ENCODE measurements at regions not wholly inside any gene's neighbourhood (a gene's known extent, or its start where the extent isn't known, plus 50 kb on each side); places are given as distances from the start of the nearest gene placed in this dataset.

GRCh38 chr3:17965331-17965730 is 222.9 kb upstream of the TBC1D5 start:
- Mint-ChIP-seq H3K4me3 (no peak overlapping the region), H3K9me3 (peaks cover 0 to 2% (median 0%) of the 10 kb centered on the region in 7 donors), H3K27ac (peak overlapping the region in 2 of 6 donors; percentile 6 to 96), H3K27me3 (no peaks in the 10 kb centered on the region), H3K4me1 (no peaks in the 10 kb centered on the region), H3K36me3 (no peaks in the 10 kb centered on the region)
- ATAC-seq (ENCODE audit: low read depth in 2 of 2): no peak
- no peak for DNase-seq

DNA sequence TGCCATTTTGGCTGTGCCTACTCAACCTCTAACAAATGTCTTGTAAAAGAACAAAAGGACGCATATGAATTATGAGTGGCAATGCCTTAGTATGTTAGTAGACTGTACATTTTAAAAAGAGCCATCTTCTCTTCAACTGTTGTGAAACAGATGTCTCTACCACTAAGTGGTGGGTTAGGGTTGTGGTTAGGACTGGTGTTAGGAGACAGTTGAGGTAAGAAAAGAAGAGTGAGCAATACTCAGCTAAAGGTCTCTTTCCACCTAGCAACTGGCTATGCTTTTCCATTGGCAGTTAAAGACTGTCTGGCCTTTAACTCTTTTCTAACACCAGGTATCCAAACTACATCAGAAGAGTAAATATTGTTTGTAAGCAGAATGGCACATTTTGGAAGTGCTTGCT is 221.7 kb upstream of the TBC1D5 start:
- ATAC-seq (ENCODE audit: low read depth in 2 of 2): no peak
- no peak for DNase-seq
- H3K27me3 Mint-ChIP-seq: no peaks in the 10 kb centered on the region

DNA sequence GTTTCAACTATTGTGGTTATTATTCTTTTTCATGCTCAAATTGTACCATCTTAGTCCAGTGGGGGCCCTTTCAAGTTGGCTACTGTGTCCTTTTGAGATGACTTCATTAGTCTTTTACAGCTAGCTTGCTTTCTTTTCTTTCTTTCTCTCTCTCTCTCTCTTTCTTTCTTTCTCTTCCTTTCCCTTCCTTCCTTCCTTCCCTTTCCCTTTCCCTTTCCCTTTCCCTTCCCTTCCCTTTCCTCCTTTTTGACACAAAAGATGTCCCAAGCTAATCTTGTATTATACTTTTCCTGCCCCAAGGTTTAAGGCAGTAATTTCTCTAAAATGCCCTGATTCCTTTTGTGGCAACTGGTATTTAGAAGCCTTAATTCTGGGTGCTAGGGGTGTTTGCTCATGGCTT is 213.0 kb upstream of the TBC1D5 start:
- H3K9me3 Mint-ChIP-seq: peaks cover 11 to 35% (median 24%) of the 10 kb centered on the region in 7 donors
- DNase-seq: no peak
- ATAC-seq (ENCODE audit: low read depth in 2 of 2): no peak
- H3K4me1 Mint-ChIP-seq: no peaks in the 10 kb centered on the region
- H3K36me3 Mint-ChIP-seq: peaks cover 3 to 15% of the 10 kb centered on the region in 2 donors
- no peak overlapping the region for H3K4me3 Mint-ChIP-seq
- H3K27ac Mint-ChIP-seq: no peak overlapping the region
- H3K27me3 Mint-ChIP-seq: no peaks in the 10 kb centered on the region

More for the DNA sequence above, 221.7 kb upstream of the TBC1D5 start:
- H3K4me1 Mint-ChIP-seq: no peaks in the 10 kb centered on the region
- H3K27ac Mint-ChIP-seq: no peak overlapping the region
- no peak overlapping the region for H3K4me3 Mint-ChIP-seq
- no peaks in the 10 kb centered on the region for H3K36me3 Mint-ChIP-seq
- H3K9me3 Mint-ChIP-seq: peaks cover 0 to 2% (median 0%) of the 10 kb centered on the region in 7 donors

DNA sequence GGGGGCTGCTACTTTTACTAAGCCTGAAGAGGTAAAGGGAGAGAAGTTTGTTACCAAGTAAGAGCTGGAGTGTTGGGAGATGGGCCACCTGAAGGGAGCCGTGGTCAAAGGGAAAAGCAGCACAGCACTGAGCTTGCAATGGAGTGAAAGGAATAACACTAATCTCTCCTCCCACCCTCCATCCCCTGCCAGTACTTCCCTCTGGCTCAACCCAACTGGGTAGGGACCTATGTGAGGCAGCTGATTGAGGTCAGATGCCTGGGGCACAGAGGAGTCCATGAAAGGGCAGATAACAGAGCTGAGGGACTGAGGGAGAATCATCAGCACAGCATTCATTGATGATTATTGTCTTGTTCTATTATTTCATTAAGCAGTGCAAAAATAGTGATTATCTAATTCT is 212.4 kb upstream of the TBC1D5 start:
- H3K4me1 Mint-ChIP-seq: no peaks in the 10 kb centered on the region
- no peak for DNase-seq
- H3K27ac Mint-ChIP-seq: no peak overlapping the region
- H3K4me3 Mint-ChIP-seq: no peak overlapping the region
- peaks cover 4 to 17% of the 10 kb centered on the region in 2 donors for H3K36me3 Mint-ChIP-seq
- no peaks in the 10 kb centered on the region for H3K27me3 Mint-ChIP-seq
- H3K9me3 Mint-ChIP-seq: peaks cover 12 to 39% (median 27%) of the 10 kb centered on the region in 7 donors
- ATAC-seq (ENCODE audit: low read depth in 2 of 2): no peak

DNA sequence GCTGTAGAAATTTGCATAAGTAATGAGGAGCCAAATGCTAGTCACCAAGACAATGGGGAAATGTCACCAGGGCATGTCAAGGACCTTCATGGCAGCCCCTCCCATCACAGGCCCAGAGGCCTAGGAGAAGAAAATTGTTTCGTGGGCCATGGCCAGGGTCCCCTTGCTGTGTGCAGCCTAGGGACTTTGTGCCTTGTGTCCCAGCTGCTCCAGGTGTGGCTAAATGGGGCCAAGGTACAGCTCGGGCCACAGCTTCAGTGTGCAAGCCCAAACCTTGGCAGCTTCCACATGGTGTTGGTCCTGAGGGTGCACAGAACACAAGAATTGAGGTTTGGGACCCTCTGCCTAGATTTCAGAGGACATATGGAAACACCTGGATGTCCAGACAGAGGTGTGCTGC is 208.8 kb upstream of the TBC1D5 start:
- H3K27ac Mint-ChIP-seq: no peak overlapping the region
- DNase-seq (no peak), ATAC-seq (ENCODE audit: low read depth in 2 of 2) (no peak)
- H3K36me3 Mint-ChIP-seq: peaks cover 4 to 17% of the 10 kb centered on the region in 2 donors
- peaks cover 7 to 10% (median 10%) of the 10 kb centered on the region in 3 donors for H3K4me1 Mint-ChIP-seq
- H3K27me3 Mint-ChIP-seq: peaks cover 3 to 5% (median 4%) of the 10 kb centered on the region in 3 donors
- H3K4me3 Mint-ChIP-seq: no peak overlapping the region
- peaks cover 12 to 46% (median 30%) of the 10 kb centered on the region in 7 donors for H3K9me3 Mint-ChIP-seq

GRCh38 chr3:17949101-17949500 is 206.7 kb upstream of the TBC1D5 start:
- Mint-ChIP-seq H3K4me3 (peak overlapping the region in 4 of 8 donors; percentile 6 to 55 (median 44)), H3K9me3 (peaks cover 12 to 44% (median 30%) of the 10 kb centered on the region in 7 donors), H3K4me1 (peaks cover 7 to 10% (median 10%) of the 10 kb centered on the region in 3 donors), H3K27ac (peak overlapping the region in 2 of 6 donors; percentile 2 to 9), H3K27me3 (peaks cover 8 to 11% (median 9%) of the 10 kb centered on the region in 3 donors), H3K36me3 (peaks cover 4 to 17% of the 10 kb centered on the region in 2 donors)
- no peak for DNase-seq
- peak; percentile 48 to 75 for ATAC-seq (ENCODE audit: low read depth in 2 of 2)

DNA sequence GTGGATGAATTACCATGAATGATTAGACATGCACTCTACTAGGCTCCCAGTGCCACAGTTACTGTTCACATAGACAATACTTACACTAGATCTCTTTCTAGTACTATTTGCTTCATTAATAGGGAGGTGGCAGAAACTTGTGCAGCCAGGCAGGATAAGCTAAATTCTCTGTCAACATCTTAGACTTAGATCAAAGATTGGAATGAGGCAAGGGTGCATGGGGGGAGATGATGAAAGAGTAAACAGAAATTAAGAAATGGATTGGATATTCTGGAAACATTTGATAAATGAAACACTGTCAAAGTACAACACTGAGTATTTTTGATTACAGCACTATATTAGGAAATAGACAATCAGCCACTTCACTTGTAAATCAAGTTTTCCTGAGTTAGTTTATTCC is 205.4 kb upstream of the TBC1D5 start:
- no peak overlapping the region for H3K4me3 Mint-ChIP-seq
- H3K27ac Mint-ChIP-seq: no peak overlapping the region
- DNase-seq: no peak
- peaks cover 8 to 39% (median 27%) of the 10 kb centered on the region in 7 donors for H3K9me3 Mint-ChIP-seq
- peaks cover 4 to 11% of the 10 kb centered on the region in 2 donors for H3K36me3 Mint-ChIP-seq
- peaks cover 7 to 10% (median 10%) of the 10 kb centered on the region in 3 donors for H3K4me1 Mint-ChIP-seq
- ATAC-seq (ENCODE audit: low read depth in 2 of 2): no peak
- peaks cover 8 to 11% (median 9%) of the 10 kb centered on the region in 3 donors for H3K27me3 Mint-ChIP-seq

DNA sequence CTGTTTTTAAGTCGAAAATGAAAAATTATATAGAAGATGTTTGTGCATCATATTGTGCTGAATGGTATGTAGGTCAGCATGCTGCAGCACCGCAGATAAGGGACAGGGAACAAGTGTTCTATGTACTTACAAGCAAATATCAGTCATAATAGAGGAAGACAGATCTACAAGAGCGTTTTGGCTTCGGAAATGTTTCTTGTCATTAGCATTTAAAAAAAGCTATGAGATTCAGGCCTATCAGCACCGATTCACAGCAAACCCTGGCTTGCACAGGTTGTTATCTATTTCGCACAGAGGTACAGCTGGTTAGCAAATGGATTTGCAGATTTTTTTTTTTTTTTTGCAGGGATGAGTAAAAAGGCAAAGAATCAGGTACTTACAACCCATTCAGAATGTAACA is 204.2 kb upstream of the TBC1D5 start:
- Mint-ChIP-seq H3K4me3 (no peak overlapping the region), H3K9me3 (peaks cover 3 to 27% (median 18%) of the 10 kb centered on the region in 7 donors), H3K27ac (no peak overlapping the region), H3K4me1 (peaks cover 7 to 10% (median 10%) of the 10 kb centered on the region in 3 donors), H3K36me3 (peaks cover 4 to 9% of the 10 kb centered on the region in 2 donors), H3K27me3 (peaks cover 8 to 11% (median 9%) of the 10 kb centered on the region in 3 donors)
- DNase-seq: no peak
- ATAC-seq (ENCODE audit: low read depth in 2 of 2): no peak

GRCh38 chr3:17945799-17946399 is 203.5 kb upstream of the TBC1D5 start:
- DNase-seq (no peak), ATAC-seq (ENCODE audit: low read depth in 2 of 2) (no peak)
- peak overlapping the region in 1 of 8 donors; percentile 13 for H3K4me3 Mint-ChIP-seq
- peaks cover 3 to 21% (median 11%) of the 10 kb centered on the region in 7 donors for H3K9me3 Mint-ChIP-seq
- H3K36me3 Mint-ChIP-seq: peaks cover 4 to 7% of the 10 kb centered on the region in 2 donors
- H3K27ac Mint-ChIP-seq: no peak overlapping the region
- H3K27me3 Mint-ChIP-seq: peaks cover 8 to 11% (median 9%) of the 10 kb centered on the region in 3 donors
- peaks cover 7 to 10% (median 10%) of the 10 kb centered on the region in 3 donors for H3K4me1 Mint-ChIP-seq

- Mint-ChIP-seq H3K27me3 (peaks cover 8 to 11% (median 9%) of the 10 kb centered on the region in 3 donors), H3K4me1 (peaks cover 7 to 10% (median 10%) of the 10 kb centered on the region in 3 donors), H3K36me3 (peaks cover 0 to under 1% of the 10 kb centered on the region in 2 donors), H3K27ac (no peak overlapping the region), H3K4me3 (peak overlapping the region in 1 of 8 donors; percentile 13), H3K9me3 (peaks cover 0 to 14% (median 4%) of the 10 kb centered on the region in 7 donors)
- no peak for DNase-seq
- ATAC-seq (ENCODE audit: low read depth in 2 of 2): no peak
These were observed 202.8 kb upstream of the TBC1D5 start for GRCh38 chr3:17945018-17945798.

GRCh38 chr3:17942856-17943255 is 200.4 kb upstream of the TBC1D5 start:
- peaks cover 8 to 11% (median 9%) of the 10 kb centered on the region in 3 donors for H3K27me3 Mint-ChIP-seq
- H3K9me3 Mint-ChIP-seq: no peaks in the 10 kb centered on the region
- ATAC-seq (ENCODE audit: low read depth in 2 of 2) (no peak), DNase-seq (no peak)
- H3K36me3 Mint-ChIP-seq: no peaks in the 10 kb centered on the region
- peaks cover 5 to 9% (median 7%) of the 10 kb centered on the region in 3 donors for H3K4me1 Mint-ChIP-seq
- H3K27ac Mint-ChIP-seq: no peak overlapping the region
- no peak overlapping the region for H3K4me3 Mint-ChIP-seq

GRCh38 chr3:17941766-17942165 is 199.3 kb upstream of the TBC1D5 start:
- peaks cover 9 to 11% (median 9%) of the 10 kb centered on the region in 3 donors for H3K27me3 Mint-ChIP-seq
- H3K4me3 Mint-ChIP-seq: no peak overlapping the region
- peaks cover 5 to 9% (median 7%) of the 10 kb centered on the region in 3 donors for H3K4me1 Mint-ChIP-seq
- no peak overlapping the region for H3K27ac Mint-ChIP-seq
- DNase-seq: no peak
- ATAC-seq (ENCODE audit: low read depth in 2 of 2): no peak
- H3K36me3 Mint-ChIP-seq: no peaks in the 10 kb centered on the region
- H3K9me3 Mint-ChIP-seq: no peaks in the 10 kb centered on the region

DNA sequence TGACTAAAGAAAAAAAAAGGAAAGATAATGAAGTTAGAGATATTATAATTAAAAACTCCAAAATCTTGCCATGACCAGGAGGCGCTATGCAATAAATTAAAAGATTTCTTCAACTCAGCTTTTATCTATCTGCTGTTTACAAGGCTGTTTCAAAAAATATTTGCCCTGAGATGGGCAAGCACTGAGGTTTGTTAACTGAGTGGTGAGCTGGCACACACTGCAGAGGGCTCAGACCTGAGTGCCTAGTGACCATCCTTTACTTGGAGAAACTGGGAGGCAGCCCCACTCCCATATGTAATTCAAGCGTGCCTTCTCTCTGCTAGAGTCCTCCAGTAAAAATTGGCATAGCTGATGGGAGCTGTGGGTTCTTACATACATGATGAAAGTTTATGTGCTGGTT is 198.7 kb upstream of the TBC1D5 start:
- Mint-ChIP-seq H3K36me3 (no peaks in the 10 kb centered on the region), H3K4me3 (no peak overlapping the region)
- no peak for DNase-seq

More for the DNA sequence above, 198.7 kb upstream of the TBC1D5 start:
- Mint-ChIP-seq H3K4me1 (peaks cover 5 to 9% (median 7%) of the 10 kb centered on the region in 3 donors), H3K27ac (peak overlapping the region in 1 of 6 donors; percentile 43), H3K27me3 (peaks cover 5 to 7% (median 5%) of the 10 kb centered on the region in 3 donors), H3K9me3 (no peaks in the 10 kb centered on the region)
- no peak for ATAC-seq (ENCODE audit: low read depth in 2 of 2)

All from naive B cell (primary cell).